ENCODE measurements at regions not wholly inside any gene's neighbourhood (a gene's known extent, or its start where the extent isn't known, plus 50 kb on each side); places are given as distances from the start of the nearest gene placed in this dataset.

GRCh38 chr1:198942466-198942865, 303.6 kb downstream of the PTPRC start:
- no peak overlapping the region for H3K9ac ChIP-seq
- H3K27ac ChIP-seq: no peak overlapping the region
- no peaks in the 10 kb centered on the region for H4K20me1 ChIP-seq (ENCODE audit: insufficient read depth)
- H3K79me2 ChIP-seq (ENCODE audit: insufficient read depth, low read depth): peaks cover 9% of the 10 kb centered on the region; the same call in 1 of the 2 replicates
- H3K4me1 ChIP-seq (ENCODE audit: low read depth, poor library complexity, severe bottlenecking): peaks cover 9% of the 10 kb centered on the region
- no peak for TF ChIP-seq CTCF (conservative IDR thresholded peaks at IDR 0.05; ENCODE audit: low read depth, low read length)
- no peak overlapping the region for H3K4me2 ChIP-seq
- no peak overlapping the region for H3K4me3 ChIP-seq (IDR thresholded peaks at IDR 0.05; ENCODE audit: insufficient read depth, low read depth, low read length)
- no peaks in the 10 kb centered on the region for H3K27me3 ChIP-seq (ENCODE audit: insufficient read depth, low read depth)
- no peak overlapping the region for H2AFZ ChIP-seq (ENCODE audit: low read depth)
- no peaks in the 10 kb centered on the region for H3K36me3 ChIP-seq (ENCODE audit: insufficient read depth)

- Histone ChIP-seq H3K4me2 (no peak overlapping the region), H3K36me3 (ENCODE audit: insufficient read depth) (no peaks in the 10 kb centered on the region), H3K9ac (no peak overlapping the region), H3K27me3 (ENCODE audit: insufficient read depth, low read depth) (no peaks in the 10 kb centered on the region), H3K4me1 (ENCODE audit: low read depth, poor library complexity, severe bottlenecking) (no peaks in the 10 kb centered on the region), H2AFZ (ENCODE audit: low read depth) (no peak overlapping the region), H4K20me1 (ENCODE audit: insufficient read depth) (no peaks in the 10 kb centered on the region), H3K27ac (no peak overlapping the region), H3K79me2 (ENCODE audit: insufficient read depth, low read depth) (no peaks in the 10 kb centered on the region), H3K4me3 (IDR thresholded peaks at IDR 0.05; ENCODE audit: insufficient read depth, low read depth, low read length) (no peak overlapping the region)
- no peak for TF ChIP-seq CTCF (conservative IDR thresholded peaks at IDR 0.05; ENCODE audit: low read depth, low read length)
Observed at GRCh38 chr1:198943484-198944187, 304.8 kb downstream of the PTPRC start.

GRCh38 chr1:198947456-198947855, 308.6 kb downstream of the PTPRC start:
- no peak for TF ChIP-seq CTCF (conservative IDR thresholded peaks at IDR 0.05; ENCODE audit: low read depth, low read length)

GRCh38 chr1:198948895-198949659, 310.2 kb downstream of the PTPRC start:
- Histone ChIP-seq H4K20me1 (ENCODE audit: insufficient read depth) (no peaks in the 10 kb centered on the region), H2AFZ (ENCODE audit: low read depth) (no peak overlapping the region), H3K4me3 (IDR thresholded peaks at IDR 0.05; ENCODE audit: insufficient read depth, low read depth, low read length) (no peak overlapping the region), H3K36me3 (ENCODE audit: insufficient read depth) (no peaks in the 10 kb centered on the region), H3K9ac (no peak overlapping the region), H3K27ac (no peak overlapping the region), H3K27me3 (ENCODE audit: insufficient read depth, low read depth) (no peaks in the 10 kb centered on the region), H3K4me2 (no peak overlapping the region), H3K79me2 (ENCODE audit: insufficient read depth, low read depth) (no peaks in the 10 kb centered on the region), H3K4me1 (ENCODE audit: low read depth, poor library complexity, severe bottlenecking) (no peaks in the 10 kb centered on the region)
- no peak for TF ChIP-seq CTCF (conservative IDR thresholded peaks at IDR 0.05; ENCODE audit: low read depth, low read length)

More at GRCh38 chr1:198947456-198947855, 308.6 kb downstream of the PTPRC start:
- Histone ChIP-seq H3K79me2 (ENCODE audit: insufficient read depth, low read depth) (no peaks in the 10 kb centered on the region), H3K4me1 (ENCODE audit: low read depth, poor library complexity, severe bottlenecking) (no peaks in the 10 kb centered on the region), H3K9ac (no peak overlapping the region), H4K20me1 (ENCODE audit: insufficient read depth) (no peaks in the 10 kb centered on the region), H2AFZ (ENCODE audit: low read depth) (no peak overlapping the region), H3K27me3 (ENCODE audit: insufficient read depth, low read depth) (no peaks in the 10 kb centered on the region), H3K4me2 (no peak overlapping the region), H3K36me3 (ENCODE audit: insufficient read depth) (no peaks in the 10 kb centered on the region), H3K4me3 (IDR thresholded peaks at IDR 0.05; ENCODE audit: insufficient read depth, low read depth, low read length) (no peak overlapping the region), H3K27ac (no peak overlapping the region)
